BE2C (cell line): ENCODE measurements at regions not wholly inside any gene's neighbourhood (a gene's known extent, or its start where the extent isn't known, plus 50 kb on each side); places are given as distances from the start of the nearest gene placed in this dataset.

Experiments used
- DNase-seq: peaks from one replicate; pipeline ENCODE4 v3.0.0-alpha.2; 2020
- H3K27me3 ChIP-seq: fragments of 250-450 bp; sonication (Bioruptor Pico); 2 replicates; pipeline ENCODE4 v1.5.1; 2020; ENCODE audit warnings: mild to moderate bottlenecking
- H3K36me3 ChIP-seq: fragments of 250-450 bp; sonication (Bioruptor Pico); 2 replicates; pipeline ENCODE4 v1.5.1; 2020; ENCODE audit warnings: mild to moderate bottlenecking
- H3K4me1 ChIP-seq: fragments of 250-450 bp; sonication (Bioruptor Pico); 2 replicates; pipeline ENCODE4 v1.5.1; 2020
- H3K4me3 ChIP-seq: 2 replicates; pipeline ENCODE4 v1.5.1; 2011; ENCODE audit warnings: low read depth, low read length
- H3K9me3 ChIP-seq: fragments of 250-450 bp; sonication (Bioruptor Pico); 2 replicates; pipeline ENCODE4 v1.5.1; 2020
- CTCF ChIP-seq: IDR thresholded peaks from 2 replicates; pipeline ENCODE4 v1.5.1; 2012; ENCODE audit warnings: mild to moderate bottlenecking, low read depth, low read length

DNA sequence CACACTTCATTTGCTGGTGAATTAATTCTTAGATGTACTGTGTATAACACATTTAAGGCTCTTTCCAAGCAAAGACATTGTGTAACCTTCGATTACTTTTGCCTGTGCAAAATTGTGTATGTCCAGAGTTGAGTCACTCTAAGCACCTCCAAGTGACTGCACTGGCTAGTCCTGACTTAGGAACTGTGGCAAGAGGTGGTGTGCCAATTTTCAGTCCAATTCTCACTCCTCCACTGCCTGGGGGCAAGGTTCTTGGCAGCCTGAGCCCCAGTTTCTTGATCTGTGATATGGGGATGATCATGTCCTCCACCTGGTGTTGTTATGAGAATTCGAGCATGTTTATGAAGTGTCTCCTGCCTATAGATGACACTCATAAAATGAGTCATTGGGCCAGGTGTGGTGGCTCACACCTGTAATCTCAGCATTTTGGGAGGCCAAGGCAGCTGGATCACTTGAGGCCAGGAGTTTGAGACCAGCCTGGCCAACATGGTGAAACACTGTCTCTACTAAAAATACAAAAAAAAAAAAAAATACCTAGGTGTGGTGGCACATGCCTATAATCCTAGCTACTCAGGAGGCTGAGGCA is 105.3 kb upstream of the CDYL start:
- Histone ChIP-seq H3K4me3 (no peak overlapping the region), H3K36me3 (no peaks in the 10 kb centered on the region), H3K4me1 (no peaks in the 10 kb centered on the region), H3K9me3 (no peaks in the 10 kb centered on the region), H3K27me3 (no peaks in the 10 kb centered on the region; the same call in 1 of the 2 replicates)
- DNase-seq = no peak
- no peak for TF ChIP-seq CTCF

- TF ChIP-seq CTCF = no peak
- Histone ChIP-seq H3K4me1 (no peaks in the 10 kb centered on the region), H3K4me3 (no peak overlapping the region), H3K36me3 (no peaks in the 10 kb centered on the region), H3K27me3 (no peaks in the 10 kb centered on the region; the same call in 1 of the 2 replicates), H3K9me3 (no peaks in the 10 kb centered on the region)
- no peak for DNase-seq
Observed at GRCh38 chr6:4670290-4670689, 105.9 kb upstream of the CDYL start.

DNA sequence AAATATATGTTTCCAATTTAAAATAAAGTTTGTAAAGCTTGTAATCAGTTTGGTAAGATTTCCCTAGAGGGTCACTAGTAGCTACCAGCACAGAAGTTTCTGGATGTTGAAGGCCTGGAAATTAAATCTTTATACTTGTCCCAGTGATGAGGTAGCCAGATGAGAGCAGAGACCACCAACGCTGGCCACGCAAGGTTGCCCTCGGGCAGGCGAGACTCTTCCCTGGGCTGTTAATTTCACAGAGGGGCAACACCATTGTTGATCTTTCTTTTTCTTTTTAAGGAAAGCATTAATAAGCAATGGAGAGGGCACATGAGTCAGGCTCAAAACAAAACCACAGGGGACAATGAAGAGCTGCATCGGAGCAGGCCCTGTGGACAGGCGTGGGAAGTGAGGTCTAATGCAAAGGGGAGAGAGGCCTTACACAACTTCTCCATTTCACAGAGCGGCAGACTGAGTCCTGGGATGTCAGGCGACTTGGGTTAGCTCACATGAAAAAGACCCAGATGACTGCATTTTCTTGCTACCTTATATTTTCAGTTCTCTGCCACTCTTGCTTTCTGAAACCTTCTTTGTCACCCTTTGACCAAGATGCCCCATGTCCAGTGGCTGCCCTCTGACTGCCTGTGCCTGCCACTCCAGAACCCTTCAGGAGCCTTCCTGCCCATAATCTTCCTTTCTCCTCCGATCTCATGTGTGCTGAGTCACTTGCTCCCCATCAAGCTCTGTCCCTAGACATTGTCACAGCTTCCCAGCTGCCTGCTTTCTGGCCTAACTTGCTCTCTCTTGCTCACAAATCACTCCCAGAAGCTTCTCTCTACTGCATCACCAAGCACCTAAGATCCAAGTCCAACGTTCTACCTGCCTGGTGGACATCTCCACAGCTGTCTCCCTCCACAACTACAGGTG is 107.7 kb upstream of the CDYL start:
- Histone ChIP-seq H3K4me1 (no peaks in the 10 kb centered on the region), H3K4me3 (no peak overlapping the region), H3K27me3 (no peaks in the 10 kb centered on the region; the same call in 1 of the 2 replicates), H3K36me3 (no peaks in the 10 kb centered on the region), H3K9me3 (no peaks in the 10 kb centered on the region)
- no peak for DNase-seq
- TF ChIP-seq CTCF = no peak

DNA sequence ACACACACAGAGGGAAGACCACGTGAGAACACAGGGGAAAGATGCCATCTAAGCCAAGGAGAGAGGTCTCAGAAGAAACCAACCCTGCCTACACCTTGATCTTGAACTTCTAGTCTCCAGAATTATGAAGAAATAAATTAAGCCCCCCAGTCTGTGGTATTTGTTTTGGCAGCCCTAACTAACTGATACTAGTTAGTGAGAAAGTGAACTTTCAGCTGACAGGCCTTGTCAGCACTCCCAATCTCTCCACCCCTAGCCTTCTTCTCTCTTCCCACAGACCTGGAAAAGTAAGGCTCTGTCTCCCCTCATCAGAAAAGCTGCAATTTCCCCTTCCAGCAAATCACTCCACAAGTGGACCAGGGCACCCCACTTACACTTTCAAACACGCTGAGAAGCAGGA is 108.6 kb upstream of the CDYL start:
- Histone ChIP-seq H3K9me3 (no peaks in the 10 kb centered on the region), H3K4me1 (no peaks in the 10 kb centered on the region), H3K36me3 (no peaks in the 10 kb centered on the region), H3K27me3 (no peaks in the 10 kb centered on the region; the same call in 1 of the 2 replicates), H3K4me3 (no peak overlapping the region)
- no peak for TF ChIP-seq CTCF
- DNase-seq = no peak

DNA sequence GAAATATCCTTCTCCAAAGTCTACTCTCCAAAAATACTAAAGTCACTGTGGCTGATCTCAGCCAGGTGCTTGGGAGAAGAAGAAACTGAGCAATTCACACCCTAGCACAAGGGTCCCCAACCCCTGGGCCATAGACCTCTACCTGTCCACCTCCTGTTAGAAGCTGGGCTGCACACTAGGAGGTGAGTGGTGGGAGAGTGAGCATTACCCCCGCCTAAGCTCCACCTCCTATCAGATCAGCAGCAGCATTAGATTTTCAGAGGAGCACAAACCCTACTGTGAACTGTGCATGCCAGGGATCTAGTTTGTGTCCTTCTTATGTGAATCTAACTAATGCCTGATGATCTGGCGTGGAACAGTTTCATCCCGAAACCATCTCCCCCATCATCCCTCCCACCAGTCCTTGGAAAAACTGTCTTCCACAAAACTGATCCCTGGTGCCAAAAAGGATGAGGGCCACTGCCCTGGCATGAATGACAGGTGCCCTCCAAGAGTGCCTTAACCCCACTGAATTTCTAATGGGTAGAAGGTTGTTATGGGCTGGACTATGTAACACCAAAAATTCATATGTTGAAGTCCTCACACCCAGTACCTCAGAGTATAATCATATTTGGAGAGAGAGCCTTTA is 109.2 kb upstream of the CDYL start:
- Histone ChIP-seq H3K36me3 (no peaks in the 10 kb centered on the region), H3K27me3 (no peaks in the 10 kb centered on the region; the same call in 1 of the 2 replicates), H3K9me3 (no peaks in the 10 kb centered on the region), H3K4me3 (no peak overlapping the region), H3K4me1 (no peaks in the 10 kb centered on the region)
- DNase-seq = no peak
- TF ChIP-seq CTCF = no peak
